K562 (cell line): ENCODE measurements at regions not wholly inside any gene's neighbourhood (a gene's known extent, or its start where the extent isn't known, plus 50 kb on each side); places are given as distances from the start of the nearest gene placed in this dataset.

Experiments
- ATAC-seq: fragments of 200-7000 bp; cut with Tn5 transposase; 3 replicates; pipeline ENCODE4 v1.9.1; 2020; ENCODE audit warnings: moderate library complexity
- BruUV-seq: library from RNA; stranded (reverse); fragments of 400-500 nt; replicated peaks from 2 replicates; lab custom pipeline; 2021; lab: Mats Ljungman, UMichigan
- CTCF ChIA-PET: fragments of 300-600 bp; formaldehyde crosslinking; extraction: SDS; loops from one replicate; lab custom pipeline; 2021; ENCODE audit warnings: low intra/inter-chr PET ratio; lab: Yijun Ruan, JAX
- POLR2A ChIA-PET: fragments of 300-600, 350-650 bp; sonication (Branson Sonifier 250); formaldehyde crosslinking; extraction: SDS; loops from one replicate; lab custom pipeline; 2021; ENCODE audit warnings: antibody characterized with exemption, inconsistent platforms; lab: Yijun Ruan, JAX
- DNase-seq, 4 experiments: peaks; one replicate each; pipeline versions ENCODE4 v3.0.0 to v3.0.0-alpha.2; 2011 to 2018; ENCODE audit warnings: low spot score in 3 of 4, mixed read lengths in 3 of 4; ENCODE audit errors: extremely low read depth in 1 of 4
- FAIRE-seq: peaks from 2 replicates; lab custom pipeline; 2011; peaks lifted over from hg19 to GRCh38; lab: Jason Lieb, UNC
- H2AFZ ChIP-seq: 2 replicates; pipeline ENCODE4 v1.6.0; 2011; ENCODE audit warnings: low read depth, low read length, control low read depth, inconsistent platforms
- H3K27ac ChIP-seq: fragments of 200-600 bp; 3 replicates; pipeline ENCODE4 v1.8.0; 2011; ENCODE audit warnings: low read depth, mild to moderate bottlenecking, control low read depth, inconsistent platforms, low read length, moderate library complexity, mixed read lengths; ENCODE audit errors: extremely low read depth
- H3K27me3 ChIP-seq, 2 experiments: fragments of 300-600 bp in 1 of 2; 2 replicates in 1 of 2; 3 replicates in 1 of 2; pipeline versions ENCODE4 v1.6.0 to v1.8.0; 2011; ENCODE audit warnings: inconsistent platforms in 2 of 2, low read length in 2 of 2, mild to moderate bottlenecking in 1 of 2, mixed read lengths in 1 of 2, moderate library complexity in 1 of 2; ENCODE audit not compliant: control insufficient read depth in 2 of 2, insufficient read depth in 2 of 2
- H3K36me3 ChIP-seq: fragments of 300-600 bp; 3 replicates; pipeline ENCODE4 v1.8.0; 2011; ENCODE audit warnings: mild to moderate bottlenecking, low read length, inconsistent platforms; ENCODE audit not compliant: control insufficient read depth, insufficient read depth
- H3K4me1 ChIP-seq, 2 experiments: fragments of 200-600 bp in 1 of 2; replicated peaks in 1 of 2; 2 replicates in 1 of 2; 3 replicates in 1 of 2; pipeline versions ENCODE4 v1.5.1 to v1.8.0; 2011; ENCODE audit warnings: inconsistent platforms in 2 of 2, low read length in 2 of 2, mild to moderate bottlenecking in 1 of 2, mixed read lengths in 1 of 2, moderate library complexity in 1 of 2; ENCODE audit not compliant: control insufficient read depth in 2 of 2, insufficient read depth in 2 of 2
- H3K4me2 ChIP-seq: 2 replicates; pipeline ENCODE4 v1.6.1; 2011; ENCODE audit warnings: low read length, control low read depth, inconsistent platforms, mixed read lengths; ENCODE audit not compliant: insufficient read depth
- H3K4me3 ChIP-seq: fragments of 200-600 bp; sonication (generic), shearing (Covaris generic); 2 replicates; pipeline ENCODE4 v1.5.1; 2016; ENCODE audit warnings: control low read depth, inconsistent platforms
- H3K79me2 ChIP-seq: fragments of 200-600 bp; 3 replicates; pipeline ENCODE4 v1.8.0; 2011; ENCODE audit warnings: low read length, inconsistent platforms; ENCODE audit not compliant: control insufficient read depth, insufficient read depth
- H3K9ac ChIP-seq, 2 experiments: 2 replicates each; pipeline versions ENCODE4 v1.6.0 to v1.6.1; 2011; ENCODE audit warnings: low read depth in 2 of 2, low read length in 2 of 2, control low read depth in 1 of 2, inconsistent platforms in 1 of 2, mild to moderate bottlenecking in 1 of 2, mixed read lengths in 1 of 2; ENCODE audit not compliant: insufficient read depth in 1 of 2
- H3K9me1 ChIP-seq: one replicate; pipeline ENCODE4 v1.6.0; 2011; ENCODE audit warnings: inconsistent platforms, mild to moderate bottlenecking, low read length, moderate library complexity; ENCODE audit not compliant: control insufficient read depth, insufficient read depth
- H3K9me3 ChIP-seq: replicated peaks from 2 replicates; pipeline ENCODE4 v1.5.1; 2011; ENCODE audit warnings: low read depth, low read length, inconsistent platforms; ENCODE audit not compliant: control insufficient read depth, insufficient read depth
- H4K20me1 ChIP-seq: replicated peaks from 2 replicates; pipeline ENCODE4 v1.6.1; 2011; ENCODE audit warnings: low read length, inconsistent platforms, mixed read lengths; ENCODE audit not compliant: control insufficient read depth, insufficient read depth
- CREB3L1 ChIP-seq: fragments of 450-650 bp; IDR thresholded peaks from 2 replicates; pipeline ENCODE4 v1.6.1; 2014; ENCODE audit warnings: low read depth, mild to moderate bottlenecking, moderate library complexity, borderline replicate concordance
- EHMT2 ChIP-seq: fragments of 450-650 bp; IDR thresholded peaks from 2 replicates; pipeline ENCODE4 v1.6.1; 2018; ENCODE audit warnings: antibody characterized with exemption
- EZH2 ChIP-seq: IDR thresholded peaks from 2 replicates; pipeline ENCODE4 v1.6.1; 2012; ENCODE audit warnings: low read depth, mild to moderate bottlenecking, inconsistent platforms, low read length, borderline replicate concordance
- GATAD2B ChIP-seq: fragments of 450-650 bp; IDR thresholded peaks from 2 replicates; pipeline ENCODE4 v1.6.1; 2017; ENCODE audit warnings: mild to moderate bottlenecking, borderline replicate concordance
- KDM2B ChIP-seq: fragments of 250-450 bp; sonication (Bioruptor Pico); IDR thresholded peaks from 2 replicates; pipeline ENCODE4 v1.8.0; 2021; ENCODE audit warnings: mild to moderate bottlenecking, moderate library complexity
- NFE2 ChIP-seq: IDR thresholded peaks from 2 replicates; pipeline ENCODE4 v1.6.1; 2014; ENCODE audit warnings: antibody characterized with exemption, low read depth
- PBX2 ChIP-seq, 2 experiments: IDR thresholded peaks in 1 of 2; conservative IDR thresholded peaks in 1 of 2; 2 replicates each; pipeline ENCODE4 v1.6.1; 2016; ENCODE audit warnings: low read depth in 2 of 2, mild to moderate bottlenecking in 1 of 2, missing compliant biosample characterization in 1 of 2, missing genetic modification characterization in 1 of 2, moderate library complexity in 1 of 2
- SLC30A9 ChIP-seq: fragments of 250-450 bp; sonication (Bioruptor Pico); IDR thresholded peaks from 2 replicates; pipeline ENCODE4 v1.8.0; 2022; ENCODE audit warnings: mild to moderate bottlenecking, moderate library complexity
- SMARCA5 ChIP-seq: fragments of 450-650 bp; IDR thresholded peaks from 2 replicates; pipeline ENCODE4 v1.6.1; 2016
- TBL1XR1 ChIP-seq, 2 experiments: IDR thresholded peaks; 2 replicates each; pipeline ENCODE4 v1.6.1; 2012; ENCODE audit warnings: improper control_type of control experiment in 2 of 2, low read length in 2 of 2, mild to moderate bottlenecking in 1 of 2
- TRIM24 ChIP-seq, 2 experiments: fragments of 450-650 bp; IDR thresholded peaks; 2 replicates each; pipeline ENCODE4 v1.6.1; 2016
- WGBS: fragments of 100-300 bp; shearing (Covaris generic); methylation state at CpG from one replicate; pipeline ENCODE4 v1.1.6; 2016; ENCODE audit warnings: low coverage, mixed read lengths; ENCODE audit not compliant: insufficient coverage; ENCODE audit errors: missing lambda C conversion rate; 5-methylcytosine and 5-hydroxymethylcytosine counted together
- in situ Hi-C: fragments of 300-500 bp; cut with MboI; formaldehyde crosslinking; loops from 4 replicates; pipeline ENCODE4 v1.15.0; 2018; ENCODE audit warnings: inconsistent platforms, mixed read lengths
- intact Hi-C: fragments of 100-400 bp; cut with micrococcal nuclease; formaldehyde crosslinking; loops from 2 replicates; pipeline ENCODE4 v1.14.2; 2022
- TF ChIP-seq, protein P1 (sequence below): fragments of 450-650 bp; formaldehyde crosslinking; IDR thresholded peaks from 2 replicates; pipeline ENCODE4 v1.4.0; 2020; ENCODE audit warnings: mild to moderate bottlenecking, moderate library complexity

GRCh38 chr6:8889514-8889913, 454.2 kb upstream of the SLC35B3 start:
- H4K20me1 ChIP-seq = no peaks in the 10 kb centered on the region
- TF ChIP-seq TRIM24 (IDR thresholded peaks at IDR 0.05) = no peak
- TF ChIP-seq CREB3L1 = no peak
- TF ChIP-seq GATAD2B = no peak
- TF ChIP-seq KDM2B (CRISPR knock-in tag) = no peak
- TF ChIP-seq, protein P1, sequence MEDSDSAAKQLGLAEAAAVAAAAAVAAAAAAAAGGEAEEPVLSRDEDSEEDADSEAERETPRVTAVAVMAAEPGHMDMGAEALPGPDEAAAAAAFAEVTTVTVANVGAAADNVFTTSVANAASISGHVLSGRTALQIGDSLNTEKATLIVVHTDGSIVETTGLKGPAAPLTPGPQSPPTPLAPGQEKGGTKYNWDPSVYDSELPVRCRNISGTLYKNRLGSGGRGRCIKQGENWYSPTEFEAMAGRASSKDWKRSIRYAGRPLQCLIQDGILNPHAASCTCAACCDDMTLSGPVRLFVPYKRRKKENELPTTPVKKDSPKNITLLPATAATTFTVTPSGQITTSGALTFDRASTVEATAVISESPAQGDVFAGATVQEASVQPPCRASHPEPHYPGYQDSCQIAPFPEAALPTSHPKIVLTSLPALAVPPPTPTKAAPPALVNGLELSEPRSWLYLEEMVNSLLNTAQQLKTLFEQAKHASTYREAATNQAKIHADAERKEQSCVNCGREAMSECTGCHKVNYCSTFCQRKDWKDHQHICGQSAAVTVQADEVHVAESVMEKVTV = no peak
- TF ChIP-seq SLC30A9 = no peak
- TF ChIP-seq EHMT2 = no peak
- no peak for TF ChIP-seq PBX2 (CRISPR knock-in tag; IDR thresholded peaks at IDR 0.05; ENCODE audit: low read depth)
- TF ChIP-seq PBX2 (tag; conservative IDR thresholded peaks at IDR 0.05; ENCODE audit: low read depth) = no peak
- no peak for TF ChIP-seq EZH2
- TF ChIP-seq NFE2 = no peak
- no peak for TF ChIP-seq SMARCA5
- TF ChIP-seq TBL1XR1 (IDR thresholded peaks at IDR 0.05; ENCODE audit: low read length in 2 of 2) = no peak
- TF ChIP-seq, all 486 proteins: peak for 0
- H3K9ac ChIP-seq = no peak overlapping the region
- ATAC-seq = no peak
- no peaks in the 10 kb centered on the region for H3K36me3 ChIP-seq
- H3K9me3 ChIP-seq = no peaks in the 10 kb centered on the region
- H3K79me2 ChIP-seq = no peaks in the 10 kb centered on the region
- intact Hi-C loops (no loop called here), in situ Hi-C loops (no loop called here)
- H3K4me1 ChIP-seq = no peaks in the 10 kb centered on the region
- POLR2A ChIA-PET = no interaction called here
- no peaks in the 10 kb centered on the region for H3K9me1 ChIP-seq
- WGBS = 1% methylated on average over 6 of the region's 6 CpGs
- no peak overlapping the region for H3K4me2 ChIP-seq
- no peak for FAIRE-seq
- CTCF ChIA-PET = no interaction called here
- DNase-seq = no peak
- H3K4me3 ChIP-seq = no peak overlapping the region
- BruUV-seq = no TSS peak
- no peak overlapping the region for H3K27ac ChIP-seq
- H3K27me3 ChIP-seq = no peaks in the 10 kb centered on the region
- H2AFZ ChIP-seq = no peak overlapping the region
